Superior temporal gyrus (tissue), 1 donor: ENCODE measurements at regions not wholly inside any gene's neighbourhood (a gene's known extent, or its start where the extent isn't known, plus 50 kb on each side); places are given as distances from the start of the nearest gene placed in this dataset.
"Not testable (repeated sequence)": the region's sequence is repeated elsewhere in the genome, so short reads cannot be mapped to it uniquely, and the experiment has no call there.

Source experiments
- DNase-seq: peaks from one replicate; pipeline ENCODE4 v3.0.0-alpha.2; 2016; ENCODE audit errors: extremely low spot score

GRCh38 chrX:14351611-14352303 is 177.6 kb upstream of the GLRA2 start:
- no peak for DNase-seq

- no peak for DNase-seq
Measured at GRCh38 chrX:14347523-14347922, 181.8 kb upstream of the GLRA2 start.

GRCh38 chrX:14344172-14344940 is 185.0 kb upstream of the GLRA2 start:
- no peak for DNase-seq

- no peak for DNase-seq
Measured at GRCh38 chrX:14309431-14309830, 219.9 kb upstream of the GLRA2 start.

GRCh38 chrX:14308976-14309375 is 220.4 kb upstream of the GLRA2 start:
- not testable (repeated sequence) for DNase-seq

- DNase-seq: no peak
Measured at GRCh38 chrX:14303891-14304290, 225.4 kb upstream of the GLRA2 start.

- not testable (repeated sequence) for DNase-seq
Measured at GRCh38 chrX:14302561-14302960, 226.8 kb upstream of the GLRA2 start.

- no peak for DNase-seq
Measured at GRCh38 chrX:14300376-14300775, 229.0 kb upstream of the GLRA2 start.

GRCh38 chrX:14295426-14295825 is 233.9 kb upstream of the GLRA2 start:
- no peak for DNase-seq

GRCh38 chrX:14291666-14292500 is 237.5 kb upstream of the GLRA2 start:
- no peak for DNase-seq

GRCh38 chrX:14290335-14290734 is 239.0 kb upstream of the GLRA2 start:
- no peak for DNase-seq

- DNase-seq: peak; percentile 13
Measured at GRCh38 chrX:14274691-14275090, 245.0 kb upstream of the GEMIN8 start.

GRCh38 chrX:14267216-14267615 is 237.5 kb upstream of the GEMIN8 start:
- no peak for DNase-seq

- DNase-seq: no peak
Measured at GRCh38 chrX:14266705-14267104, 237.0 kb upstream of the GEMIN8 start.

- no peak for DNase-seq
Measured at GRCh38 chrX:14243823-14244222, 214.1 kb upstream of the GEMIN8 start.

GRCh38 chrX:14235004-14235403 is 205.3 kb upstream of the GEMIN8 start:
- DNase-seq: no peak

GRCh38 chrX:14232688-14233087 is 203.0 kb upstream of the GEMIN8 start:
- DNase-seq: no peak

- no peak for DNase-seq
Measured at GRCh38 chrX:14228611-14229010, 198.9 kb upstream of the GEMIN8 start.

- no peak for DNase-seq
Measured at GRCh38 chrX:14220386-14220944, 190.8 kb upstream of the GEMIN8 start.

GRCh38 chrX:14209034-14209433 is 179.3 kb upstream of the GEMIN8 start:
- DNase-seq: no peak

- no peak for DNase-seq
Measured at GRCh38 chrX:14194711-14195110, 165.0 kb upstream of the GEMIN8 start.

GRCh38 chrX:14193547-14193946 is 163.9 kb upstream of the GEMIN8 start:
- DNase-seq: no peak
